ENCODE measurements at regions not wholly inside any gene's neighbourhood (a gene's known extent, or its start where the extent isn't known, plus 50 kb on each side); places are given as distances from the start of the nearest gene placed in this dataset.

DNA sequence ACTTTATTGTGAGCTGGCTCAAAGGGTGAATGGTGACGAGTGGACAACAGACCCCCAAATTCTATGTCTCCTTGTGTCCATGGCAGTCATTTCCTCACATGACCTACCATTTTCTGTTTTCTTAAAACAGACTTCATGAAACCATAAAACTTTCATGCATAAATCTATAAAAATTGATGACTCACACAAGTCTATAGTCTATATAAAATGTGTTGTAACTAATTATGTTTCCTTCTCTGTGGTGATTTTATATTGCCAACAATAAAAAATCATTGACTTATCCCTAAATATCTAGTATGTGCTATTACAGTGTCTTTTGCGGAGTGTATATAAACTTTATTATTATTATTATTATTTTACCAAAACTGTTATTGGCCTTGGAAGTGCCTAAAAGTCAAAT is 382.4 kb downstream of the MAT2B start:
- H3K36me3 ChIP-seq (ENCODE audit: control insufficient read depth, insufficient read depth, low read length): no peaks in the 10 kb centered on the region
- no peak overlapping the region for H3K9ac ChIP-seq (ENCODE audit: extremely low read depth, low read length, poor library complexity, severe bottlenecking)
- Mint-ChIP-seq H3K9me3 (no peaks in the 10 kb centered on the region), H3K27ac (no peak overlapping the region), H3K36me3 (ENCODE audit: low read depth) (no peaks in the 10 kb centered on the region), H3K27me3 (ENCODE audit: insufficient read depth) (no peaks in the 10 kb centered on the region), H3K4me3 (no peak overlapping the region), H3K4me1 (peaks cover 8% of the 10 kb centered on the region)
- no peak overlapping the region for H3K4me3 ChIP-seq (ENCODE audit: low read length)
- no peaks in the 10 kb centered on the region for H3K9me3 ChIP-seq (ENCODE audit: control insufficient read depth, low read length)
- 83% methylated on average over 1 of the region's 2 CpGs; no CpG with 5 or more reads in 1 of the 2 experiments for WGBS, 2 experiments (ENCODE audit: insufficient coverage in 1 of 2, insufficient read length in 1 of 2)
- TF ChIP-seq, protein P1, sequence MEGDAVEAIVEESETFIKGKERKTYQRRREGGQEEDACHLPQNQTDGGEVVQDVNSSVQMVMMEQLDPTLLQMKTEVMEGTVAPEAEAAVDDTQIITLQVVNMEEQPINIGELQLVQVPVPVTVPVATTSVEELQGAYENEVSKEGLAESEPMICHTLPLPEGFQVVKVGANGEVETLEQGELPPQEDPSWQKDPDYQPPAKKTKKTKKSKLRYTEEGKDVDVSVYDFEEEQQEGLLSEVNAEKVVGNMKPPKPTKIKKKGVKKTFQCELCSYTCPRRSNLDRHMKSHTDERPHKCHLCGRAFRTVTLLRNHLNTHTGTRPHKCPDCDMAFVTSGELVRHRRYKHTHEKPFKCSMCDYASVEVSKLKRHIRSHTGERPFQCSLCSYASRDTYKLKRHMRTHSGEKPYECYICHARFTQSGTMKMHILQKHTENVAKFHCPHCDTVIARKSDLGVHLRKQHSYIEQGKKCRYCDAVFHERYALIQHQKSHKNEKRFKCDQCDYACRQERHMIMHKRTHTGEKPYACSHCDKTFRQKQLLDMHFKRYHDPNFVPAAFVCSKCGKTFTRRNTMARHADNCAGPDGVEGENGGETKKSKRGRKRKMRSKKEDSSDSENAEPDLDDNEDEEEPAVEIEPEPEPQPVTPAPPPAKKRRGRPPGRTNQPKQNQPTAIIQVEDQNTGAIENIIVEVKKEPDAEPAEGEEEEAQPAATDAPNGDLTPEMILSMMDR (conservative IDR thresholded peaks at IDR 0.05): no peak
- H3K27me3 ChIP-seq (ENCODE audit: control insufficient read depth, insufficient read depth, low read length, poor library complexity, severe bottlenecking): no peaks in the 10 kb centered on the region
- no peak overlapping the region for H3K27ac ChIP-seq (ENCODE audit: low read depth, low read length)
- DNase-seq: no peak
- H3K4me1 ChIP-seq (ENCODE audit: control insufficient read depth, insufficient read depth, low read length): no peaks in the 10 kb centered on the region

DNA sequence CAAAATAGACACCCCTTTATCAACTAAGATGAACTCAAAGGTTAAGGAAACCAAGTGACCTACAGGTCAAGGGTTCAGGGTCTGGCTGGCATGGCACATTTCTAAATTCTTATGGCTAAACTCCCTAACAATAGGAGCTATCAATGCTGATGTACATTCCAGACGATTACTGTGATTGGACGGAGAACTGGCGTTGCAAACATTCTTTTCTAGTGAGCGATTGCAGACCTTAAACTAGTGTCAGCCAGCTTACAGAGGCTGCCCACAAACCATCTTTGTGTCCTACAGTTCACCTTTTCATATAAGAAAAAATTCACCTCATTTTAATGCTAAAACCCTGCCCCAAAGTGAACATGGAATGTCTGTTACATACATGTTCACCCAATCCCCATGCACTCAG is 382.9 kb downstream of the MAT2B start:
- H3K4me1 Mint-ChIP-seq: peaks cover 13% of the 10 kb centered on the region
- H3K9ac ChIP-seq (ENCODE audit: extremely low read depth, low read length, poor library complexity, severe bottlenecking): no peak overlapping the region
- H3K4me3 Mint-ChIP-seq: no peak overlapping the region
- no peaks in the 10 kb centered on the region for H3K9me3 ChIP-seq (ENCODE audit: control insufficient read depth, low read length)
- H3K27me3 Mint-ChIP-seq (ENCODE audit: insufficient read depth): no peaks in the 10 kb centered on the region
- no peaks in the 10 kb centered on the region for H3K27me3 ChIP-seq (ENCODE audit: control insufficient read depth, insufficient read depth, low read length, poor library complexity, severe bottlenecking)
- DNase-seq: no peak
- TF ChIP-seq, protein P1 (conservative IDR thresholded peaks at IDR 0.05): no peak
- H3K36me3 ChIP-seq (ENCODE audit: control insufficient read depth, insufficient read depth, low read length): no peaks in the 10 kb centered on the region
- H3K27ac ChIP-seq (ENCODE audit: low read depth, low read length): no peak overlapping the region
- H3K27ac Mint-ChIP-seq: no peak overlapping the region
- H3K36me3 Mint-ChIP-seq (ENCODE audit: low read depth): no peaks in the 10 kb centered on the region
- 66 to 94% methylated on average over 4 of the region's 4 CpGs for WGBS, 2 experiments (ENCODE audit: insufficient coverage in 1 of 2, insufficient read length in 1 of 2)
- no peaks in the 10 kb centered on the region for H3K9me3 Mint-ChIP-seq
- H3K4me1 ChIP-seq (ENCODE audit: control insufficient read depth, insufficient read depth, low read length): no peaks in the 10 kb centered on the region
- H3K4me3 ChIP-seq (ENCODE audit: low read length): no peak overlapping the region

DNA sequence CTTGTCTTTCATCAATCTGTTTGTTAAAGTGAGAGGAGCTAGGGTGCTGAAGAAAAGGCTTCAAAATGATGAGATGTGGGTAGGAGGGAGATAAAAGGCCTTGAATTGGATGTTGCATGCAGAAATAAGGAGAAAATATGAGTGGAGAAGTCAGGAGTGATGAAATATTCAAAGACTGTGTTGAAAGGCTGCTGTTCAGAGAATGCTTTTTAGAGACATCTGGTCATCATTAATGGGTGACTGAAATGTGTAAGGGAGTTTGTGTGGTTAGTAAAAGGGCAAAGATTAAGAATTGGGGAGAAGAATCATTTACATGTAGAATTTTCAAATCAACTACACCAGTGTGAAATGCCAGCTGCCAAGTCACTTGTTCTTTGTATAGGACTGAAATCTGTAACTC is 383.9 kb downstream of the MAT2B start:
- no peak overlapping the region for H3K9ac ChIP-seq (ENCODE audit: extremely low read depth, low read length, poor library complexity, severe bottlenecking)
- peaks cover 15% of the 10 kb centered on the region for H3K4me1 Mint-ChIP-seq
- H3K27ac ChIP-seq (ENCODE audit: low read depth, low read length): no peak overlapping the region
- no peaks in the 10 kb centered on the region for H3K9me3 ChIP-seq (ENCODE audit: control insufficient read depth, low read length)
- H3K36me3 Mint-ChIP-seq (ENCODE audit: low read depth): no peaks in the 10 kb centered on the region
- H3K4me1 ChIP-seq (ENCODE audit: control insufficient read depth, insufficient read depth, low read length): no peaks in the 10 kb centered on the region
- H3K9me3 Mint-ChIP-seq: no peaks in the 10 kb centered on the region
- TF ChIP-seq, protein P1 (conservative IDR thresholded peaks at IDR 0.05): no peak
- H3K4me3 Mint-ChIP-seq: no peak overlapping the region
- no peak for DNase-seq
- no peaks in the 10 kb centered on the region for H3K36me3 ChIP-seq (ENCODE audit: control insufficient read depth, insufficient read depth, low read length)
- H3K27me3 ChIP-seq (ENCODE audit: control insufficient read depth, insufficient read depth, low read length, poor library complexity, severe bottlenecking): no peaks in the 10 kb centered on the region
- H3K27ac Mint-ChIP-seq: no peak overlapping the region
- no peaks in the 10 kb centered on the region for H3K27me3 Mint-ChIP-seq (ENCODE audit: insufficient read depth)
- no peak overlapping the region for H3K4me3 ChIP-seq (ENCODE audit: low read length)

Measured in endodermal cell (in vitro differentiated cells).